Neural cell (in vitro differentiated cells): ENCODE measurements at regions not wholly inside any gene's neighbourhood (a gene's known extent, or its start where the extent isn't known, plus 50 kb on each side); places are given as distances from the start of the nearest gene placed in this dataset.

Source experiments
- EP300 ChIP-seq: fragments of 450-650 bp; conservative IDR thresholded peaks from 2 replicates; pipeline ENCODE4 v1.6.1; 2014; ENCODE audit warnings: antibody characterized with exemption, mild to moderate bottlenecking, moderate library complexity; ENCODE audit not compliant: poor library complexity, severe bottlenecking
- EZH2 ChIP-seq: fragments of 200-600, 300-800 bp; shearing (Covaris generic), sonication (generic); IDR thresholded peaks from 2 replicates; pipeline ENCODE4 v1.6.1; 2014; ENCODE audit warnings: antibody characterized with exemption, low read length, borderline replicate concordance, mild to moderate bottlenecking; ENCODE audit not compliant: insufficient read depth, poor library complexity, severe bottlenecking
- MXI1 ChIP-seq: fragments of 450-650 bp; conservative IDR thresholded peaks from 2 replicates; pipeline ENCODE4 v1.6.1; 2014; ENCODE audit warnings: antibody characterized with exemption, mild to moderate bottlenecking; ENCODE audit not compliant: poor library complexity, severe bottlenecking
- POLR2AphosphoS5 ChIP-seq: IDR thresholded peaks from 2 replicates; pipeline ENCODE4 v1.6.1; 2012
- RAD21 ChIP-seq: fragments of 450-650 bp; conservative IDR thresholded peaks from 2 replicates; pipeline ENCODE4 v1.6.1; 2014; ENCODE audit warnings: antibody characterized with exemption, mild to moderate bottlenecking, moderate library complexity
- TAF1 ChIP-seq: IDR thresholded peaks from 2 replicates; pipeline ENCODE4 v1.6.1; 2012; ENCODE audit warnings: low read depth
- TF ChIP-seq, protein P1 (sequence below): fragments of 450-650 bp; IDR thresholded peaks from 2 replicates; pipeline ENCODE4 v1.5.1; 2014; ENCODE audit warnings: antibody characterized with exemption, mild to moderate bottlenecking, moderate library complexity; ENCODE audit not compliant: poor library complexity, severe bottlenecking
- TF ChIP-seq, protein P2 (sequence below): IDR thresholded peaks from 2 replicates; pipeline ENCODE4 v1.6.1; 2012; ENCODE audit warnings: borderline replicate concordance

DNA sequence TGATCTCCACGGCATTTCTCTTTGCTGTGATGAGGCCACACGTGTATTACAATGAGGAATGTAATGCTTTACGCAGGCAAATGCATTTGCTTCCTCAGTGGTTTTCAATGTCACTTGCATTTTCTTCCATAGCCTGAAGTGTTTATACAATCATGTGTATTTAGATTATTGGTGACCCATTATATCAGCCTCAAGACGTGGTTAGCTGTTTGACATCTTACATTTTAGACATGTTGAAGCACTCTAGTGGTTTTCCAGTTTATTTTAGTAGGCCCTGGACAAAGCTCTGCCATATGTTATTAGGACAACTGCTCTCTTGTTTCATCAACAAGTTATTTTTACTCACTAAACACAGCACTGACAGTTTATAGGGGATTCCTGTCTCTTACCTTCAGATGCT, 200.4 kb downstream of the UTRN start:
- no peak for TF ChIP-seq TAF1
- TF ChIP-seq, protein P1, sequence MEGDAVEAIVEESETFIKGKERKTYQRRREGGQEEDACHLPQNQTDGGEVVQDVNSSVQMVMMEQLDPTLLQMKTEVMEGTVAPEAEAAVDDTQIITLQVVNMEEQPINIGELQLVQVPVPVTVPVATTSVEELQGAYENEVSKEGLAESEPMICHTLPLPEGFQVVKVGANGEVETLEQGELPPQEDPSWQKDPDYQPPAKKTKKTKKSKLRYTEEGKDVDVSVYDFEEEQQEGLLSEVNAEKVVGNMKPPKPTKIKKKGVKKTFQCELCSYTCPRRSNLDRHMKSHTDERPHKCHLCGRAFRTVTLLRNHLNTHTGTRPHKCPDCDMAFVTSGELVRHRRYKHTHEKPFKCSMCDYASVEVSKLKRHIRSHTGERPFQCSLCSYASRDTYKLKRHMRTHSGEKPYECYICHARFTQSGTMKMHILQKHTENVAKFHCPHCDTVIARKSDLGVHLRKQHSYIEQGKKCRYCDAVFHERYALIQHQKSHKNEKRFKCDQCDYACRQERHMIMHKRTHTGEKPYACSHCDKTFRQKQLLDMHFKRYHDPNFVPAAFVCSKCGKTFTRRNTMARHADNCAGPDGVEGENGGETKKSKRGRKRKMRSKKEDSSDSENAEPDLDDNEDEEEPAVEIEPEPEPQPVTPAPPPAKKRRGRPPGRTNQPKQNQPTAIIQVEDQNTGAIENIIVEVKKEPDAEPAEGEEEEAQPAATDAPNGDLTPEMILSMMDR, result no peak
- no peak for TF ChIP-seq RAD21
- no peak for TF ChIP-seq EP300
- TF ChIP-seq, protein P2, sequence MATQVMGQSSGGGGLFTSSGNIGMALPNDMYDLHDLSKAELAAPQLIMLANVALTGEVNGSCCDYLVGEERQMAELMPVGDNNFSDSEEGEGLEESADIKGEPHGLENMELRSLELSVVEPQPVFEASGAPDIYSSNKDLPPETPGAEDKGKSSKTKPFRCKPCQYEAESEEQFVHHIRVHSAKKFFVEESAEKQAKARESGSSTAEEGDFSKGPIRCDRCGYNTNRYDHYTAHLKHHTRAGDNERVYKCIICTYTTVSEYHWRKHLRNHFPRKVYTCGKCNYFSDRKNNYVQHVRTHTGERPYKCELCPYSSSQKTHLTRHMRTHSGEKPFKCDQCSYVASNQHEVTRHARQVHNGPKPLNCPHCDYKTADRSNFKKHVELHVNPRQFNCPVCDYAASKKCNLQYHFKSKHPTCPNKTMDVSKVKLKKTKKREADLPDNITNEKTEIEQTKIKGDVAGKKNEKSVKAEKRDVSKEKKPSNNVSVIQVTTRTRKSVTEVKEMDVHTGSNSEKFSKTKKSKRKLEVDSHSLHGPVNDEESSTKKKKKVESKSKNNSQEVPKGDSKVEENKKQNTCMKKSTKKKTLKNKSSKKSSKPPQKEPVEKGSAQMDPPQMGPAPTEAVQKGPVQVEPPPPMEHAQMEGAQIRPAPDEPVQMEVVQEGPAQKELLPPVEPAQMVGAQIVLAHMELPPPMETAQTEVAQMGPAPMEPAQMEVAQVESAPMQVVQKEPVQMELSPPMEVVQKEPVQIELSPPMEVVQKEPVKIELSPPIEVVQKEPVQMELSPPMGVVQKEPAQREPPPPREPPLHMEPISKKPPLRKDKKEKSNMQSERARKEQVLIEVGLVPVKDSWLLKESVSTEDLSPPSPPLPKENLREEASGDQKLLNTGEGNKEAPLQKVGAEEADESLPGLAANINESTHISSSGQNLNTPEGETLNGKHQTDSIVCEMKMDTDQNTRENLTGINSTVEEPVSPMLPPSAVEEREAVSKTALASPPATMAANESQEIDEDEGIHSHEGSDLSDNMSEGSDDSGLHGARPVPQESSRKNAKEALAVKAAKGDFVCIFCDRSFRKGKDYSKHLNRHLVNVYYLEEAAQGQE, result no peak
- no peak for TF ChIP-seq POLR2AphosphoS5
- no peak for TF ChIP-seq MXI1
- no peak for TF ChIP-seq EZH2
